ENCODE measurements at regions not wholly inside any gene's neighbourhood (a gene's known extent, or its start where the extent isn't known, plus 50 kb on each side); places are given as distances from the start of the nearest gene placed in this dataset.

GRCh38 chr3:70635301-70635700, 322.9 kb upstream of the MDFIC2 start:
- Histone ChIP-seq H3K4me1 (ENCODE audit: insufficient read depth, low read length) (no peaks in the 10 kb centered on the region), H4K20me1 (ENCODE audit: insufficient read depth, low read length) (no peaks in the 10 kb centered on the region), H2AFZ (ENCODE audit: low read depth, low read length) (no peak overlapping the region), H3K9ac (ENCODE audit: low read depth, low read length) (no peak overlapping the region), H3K27me3 (ENCODE audit: insufficient read depth, low read length, poor library complexity) (peaks cover 4% of the 10 kb centered on the region), H3K27ac (ENCODE audit: low read length) (no peak overlapping the region), H3K79me2 (ENCODE audit: insufficient read depth, low read length) (no peaks in the 10 kb centered on the region), H3K36me3 (ENCODE audit: insufficient read depth, low read length) (no peaks in the 10 kb centered on the region), H3K9me3 (ENCODE audit: insufficient read depth, low read length, severe bottlenecking) (no peaks in the 10 kb centered on the region), H3K4me3 (ENCODE audit: low read depth in 1 of 2, low read length in 2 of 2) (no peak overlapping the region), H3K4me2 (ENCODE audit: insufficient read depth, low read length) (no peak overlapping the region)
- DNase-seq = no peak
- no peak for TF ChIP-seq CTCF (IDR thresholded peaks at IDR 0.05; ENCODE audit: borderline replicate concordance, extremely low read depth, low read length, poor library complexity, severe bottlenecking)
- no peak for TF ChIP-seq EZH2 (IDR thresholded peaks at IDR 0.05; ENCODE audit: borderline replicate concordance, low read depth, low read length, severe bottlenecking)
- no peak for ATAC-seq (ENCODE audit: insufficient read depth, low read depth)

- peaks cover 4% of the 10 kb centered on the region for H3K27me3 ChIP-seq (ENCODE audit: insufficient read depth, low read length, poor library complexity)
- H3K79me2 ChIP-seq (ENCODE audit: insufficient read depth, low read length) = no peaks in the 10 kb centered on the region
- no peaks in the 10 kb centered on the region for H3K4me1 ChIP-seq (ENCODE audit: insufficient read depth, low read length)
- H3K9ac ChIP-seq (ENCODE audit: low read depth, low read length) = no peak overlapping the region
- H4K20me1 ChIP-seq (ENCODE audit: insufficient read depth, low read length) = no peaks in the 10 kb centered on the region
- H2AFZ ChIP-seq (ENCODE audit: low read depth, low read length) = no peak overlapping the region
- H3K36me3 ChIP-seq (ENCODE audit: insufficient read depth, low read length) = no peaks in the 10 kb centered on the region
- DNase-seq (no peak), ATAC-seq (ENCODE audit: insufficient read depth, low read depth) (no peak)
- no peak overlapping the region for H3K27ac ChIP-seq (ENCODE audit: low read length)
- no peak overlapping the region for H3K4me3 ChIP-seq (ENCODE audit: low read depth in 1 of 2, low read length in 2 of 2)
- H3K9me3 ChIP-seq (ENCODE audit: insufficient read depth, low read length, severe bottlenecking) = no peaks in the 10 kb centered on the region
- TF ChIP-seq EZH2 (IDR thresholded peaks at IDR 0.05; ENCODE audit: borderline replicate concordance, low read depth, low read length, severe bottlenecking) (no peak), CTCF (IDR thresholded peaks at IDR 0.05; ENCODE audit: borderline replicate concordance, extremely low read depth, low read length, poor library complexity, severe bottlenecking) (no peak)
- no peak overlapping the region for H3K4me2 ChIP-seq (ENCODE audit: insufficient read depth, low read length)
Observed at GRCh38 chr3:70631716-70632307, 319.4 kb upstream of the MDFIC2 start.

GRCh38 chr3:70621451-70621850, 309.0 kb upstream of the MDFIC2 start:
- TF ChIP-seq EZH2 (IDR thresholded peaks at IDR 0.05; ENCODE audit: borderline replicate concordance, low read depth, low read length, severe bottlenecking) (no peak), CTCF (IDR thresholded peaks at IDR 0.05; ENCODE audit: borderline replicate concordance, extremely low read depth, low read length, poor library complexity, severe bottlenecking) (no peak)
- ATAC-seq (ENCODE audit: insufficient read depth, low read depth) (no peak), DNase-seq (no peak)
- H3K27me3 ChIP-seq (ENCODE audit: insufficient read depth, low read length, poor library complexity) = peaks cover 3% of the 10 kb centered on the region
- no peaks in the 10 kb centered on the region for H3K9me3 ChIP-seq (ENCODE audit: insufficient read depth, low read length, severe bottlenecking)
- H3K4me3 ChIP-seq (ENCODE audit: low read depth in 1 of 2, low read length in 2 of 2) = no peak overlapping the region
- no peak overlapping the region for H3K4me2 ChIP-seq (ENCODE audit: insufficient read depth, low read length)
- H3K36me3 ChIP-seq (ENCODE audit: insufficient read depth, low read length) = no peaks in the 10 kb centered on the region
- no peak overlapping the region for H3K27ac ChIP-seq (ENCODE audit: low read length)
- H3K4me1 ChIP-seq (ENCODE audit: insufficient read depth, low read length) = no peaks in the 10 kb centered on the region
- no peak overlapping the region for H2AFZ ChIP-seq (ENCODE audit: low read depth, low read length)
- H3K9ac ChIP-seq (ENCODE audit: low read depth, low read length) = no peak overlapping the region
- no peaks in the 10 kb centered on the region for H4K20me1 ChIP-seq (ENCODE audit: insufficient read depth, low read length)
- no peaks in the 10 kb centered on the region for H3K79me2 ChIP-seq (ENCODE audit: insufficient read depth, low read length)
